Breast epithelium (tissue), 3 donors: ENCODE measurements at regions not wholly inside any gene's neighbourhood (a gene's known extent, or its start where the extent isn't known, plus 50 kb on each side); places are given as distances from the start of the nearest gene placed in this dataset.

Experiments used
- POLR2A ChIP-seq: fragments of 450-650 bp; IDR thresholded peaks from one replicate; pipeline ENCODE4 v1.6.1; 2016; ENCODE audit warnings: antibody characterized with exemption, mild to moderate bottlenecking, moderate library complexity
- TF ChIP-seq, protein P1 (sequence below), 3 donors: fragments of 450-650 bp; IDR thresholded peaks; one replicate each; pipeline ENCODE4 v1.5.1; 2016 to 2017; ENCODE audit warnings: antibody characterized with exemption in 3 of 3, mild to moderate bottlenecking in 3 of 3, moderate library complexity in 3 of 3

DNA sequence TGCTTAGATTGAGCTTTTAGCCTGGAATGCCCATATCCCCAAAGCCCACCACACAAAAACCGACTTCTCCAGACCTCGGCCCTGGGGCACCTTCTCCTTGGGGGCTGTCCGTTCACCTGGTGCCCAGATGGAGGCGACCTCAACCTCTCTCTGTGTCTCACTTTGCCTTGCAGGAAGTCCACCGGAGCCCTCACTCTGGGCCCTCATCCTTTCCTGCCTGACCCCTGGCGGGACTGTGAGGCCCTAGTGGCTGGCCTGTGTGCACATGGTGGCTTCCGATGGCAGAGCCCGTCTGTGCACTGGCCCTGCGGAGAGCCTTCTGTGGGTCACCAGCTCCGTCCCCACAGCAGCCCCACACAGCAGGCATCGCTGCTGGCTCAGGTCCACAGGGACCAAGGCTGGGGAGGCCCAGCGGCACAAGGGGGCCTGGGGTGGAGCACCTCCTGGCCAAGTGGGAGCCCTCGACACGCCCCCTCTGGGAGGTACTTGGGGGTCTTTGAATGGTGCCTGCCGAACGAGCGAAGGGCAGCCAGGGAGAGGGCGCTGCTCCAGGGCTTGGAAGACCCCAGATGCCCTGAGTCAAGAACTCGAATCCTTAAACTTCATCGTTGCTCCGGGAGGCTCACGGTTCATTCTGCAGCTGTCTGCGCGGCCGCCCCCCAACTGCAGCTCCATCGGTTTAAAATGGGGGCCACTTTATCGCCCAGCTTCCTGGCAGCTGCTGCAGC lies 97.2 kb upstream of the ADRA2C start:
- no peak for TF ChIP-seq POLR2A
- TF ChIP-seq, protein P1, sequence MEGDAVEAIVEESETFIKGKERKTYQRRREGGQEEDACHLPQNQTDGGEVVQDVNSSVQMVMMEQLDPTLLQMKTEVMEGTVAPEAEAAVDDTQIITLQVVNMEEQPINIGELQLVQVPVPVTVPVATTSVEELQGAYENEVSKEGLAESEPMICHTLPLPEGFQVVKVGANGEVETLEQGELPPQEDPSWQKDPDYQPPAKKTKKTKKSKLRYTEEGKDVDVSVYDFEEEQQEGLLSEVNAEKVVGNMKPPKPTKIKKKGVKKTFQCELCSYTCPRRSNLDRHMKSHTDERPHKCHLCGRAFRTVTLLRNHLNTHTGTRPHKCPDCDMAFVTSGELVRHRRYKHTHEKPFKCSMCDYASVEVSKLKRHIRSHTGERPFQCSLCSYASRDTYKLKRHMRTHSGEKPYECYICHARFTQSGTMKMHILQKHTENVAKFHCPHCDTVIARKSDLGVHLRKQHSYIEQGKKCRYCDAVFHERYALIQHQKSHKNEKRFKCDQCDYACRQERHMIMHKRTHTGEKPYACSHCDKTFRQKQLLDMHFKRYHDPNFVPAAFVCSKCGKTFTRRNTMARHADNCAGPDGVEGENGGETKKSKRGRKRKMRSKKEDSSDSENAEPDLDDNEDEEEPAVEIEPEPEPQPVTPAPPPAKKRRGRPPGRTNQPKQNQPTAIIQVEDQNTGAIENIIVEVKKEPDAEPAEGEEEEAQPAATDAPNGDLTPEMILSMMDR (IDR thresholded peaks at IDR 0.05): no peak
